Activated CD8-positive, alpha-beta memory T cell treated with anti-CD3 and anti-CD28 coated beads, Interleukin-2, amount 50 U/mL, for 48 hours (primary cell): ENCODE measurements at regions not wholly inside any gene's neighbourhood (a gene's known extent, or its start where the extent isn't known, plus 50 kb on each side); places are given as distances from the start of the nearest gene placed in this dataset.
"Not testable (repeated sequence)": the region's sequence is repeated elsewhere in the genome, so short reads cannot be mapped to it uniquely, and the experiment has no call there.

Experiments used
- DNase-seq: peaks from one replicate; pipeline ENCODE4 v3.0.0-alpha.2; 2020

GRCh38 chr2:215861607-215862350, 151.6 kb downstream of the MREG start:
- DNase-seq: no peak

DNA sequence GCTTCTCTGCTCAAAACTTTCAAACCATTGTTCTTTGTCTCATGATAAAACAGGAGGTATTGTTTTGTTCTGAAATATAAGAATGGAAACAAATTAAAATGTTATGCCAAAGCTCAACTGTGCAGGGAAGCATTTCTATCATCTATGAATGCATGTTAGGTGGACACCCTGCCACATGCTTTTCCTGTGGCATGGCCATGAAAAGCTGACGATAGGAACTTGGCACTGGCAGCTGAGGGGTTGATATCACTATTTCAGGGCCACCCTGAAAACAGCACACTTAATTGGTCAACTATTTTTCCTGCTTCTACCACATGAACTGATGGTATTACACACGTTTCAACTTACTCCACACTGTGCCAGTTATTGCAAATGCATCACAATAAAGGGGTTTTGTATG, 157.3 kb downstream of the MREG start:
- DNase-seq: no peak

GRCh38 chr2:215855308-215855707, 158.0 kb downstream of the MREG start:
- not testable (repeated sequence) for DNase-seq

- DNase-seq: no peak
These were observed 159.3 kb downstream of the MREG start for GRCh38 chr2:215854008-215854407.

GRCh38 chr2:215851696-215852095, 161.7 kb downstream of the MREG start:
- DNase-seq: no peak

GRCh38 chr2:215851082-215851481, 162.3 kb downstream of the MREG start:
- no peak for DNase-seq

GRCh38 chr2:215850380-215850779, 163.0 kb downstream of the MREG start:
- DNase-seq: no peak

DNA sequence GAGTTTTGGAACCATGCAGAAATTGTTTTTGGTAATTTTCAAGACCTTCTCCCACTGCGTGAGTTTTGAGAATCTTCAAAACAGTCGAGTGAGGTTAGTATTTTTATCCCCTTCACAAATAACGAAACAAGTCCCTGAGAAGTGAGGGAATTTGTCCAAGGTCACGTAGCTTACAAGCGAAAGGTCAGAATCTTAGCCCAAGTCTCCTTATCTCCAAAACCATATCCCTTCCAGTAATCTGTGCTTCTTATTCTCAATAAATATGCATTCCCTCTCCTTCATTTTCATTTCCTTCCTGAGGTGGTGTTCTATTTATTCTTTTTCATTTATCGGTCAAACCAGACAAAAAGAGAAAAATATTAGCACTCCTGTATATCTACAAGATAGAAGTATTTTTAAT, 163.6 kb downstream of the MREG start:
- DNase-seq: no peak

- no peak for DNase-seq
These were observed 164.7 kb downstream of the MREG start for GRCh38 chr2:215848698-215849097.

GRCh38 chr2:215848146-215848545, 165.2 kb downstream of the MREG start:
- no peak for DNase-seq

DNA sequence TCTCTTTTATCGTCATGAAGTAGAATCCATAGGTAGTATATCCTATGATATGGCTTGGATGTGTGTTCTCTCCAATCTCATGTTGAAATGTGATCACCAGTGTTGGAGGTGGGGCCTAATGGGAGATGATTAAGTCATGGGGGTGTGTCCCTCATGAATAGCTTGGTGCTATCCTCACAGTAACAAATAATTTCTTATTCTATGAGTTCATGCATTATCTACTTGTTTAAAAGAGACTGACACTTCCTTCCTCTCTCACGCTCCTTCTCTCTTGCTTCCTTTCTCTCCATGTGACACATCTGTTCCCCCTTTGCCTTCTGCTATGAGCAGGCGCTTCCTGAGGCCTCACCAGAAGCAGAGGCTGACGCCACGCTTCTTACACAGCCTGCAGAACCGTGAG, 165.6 kb downstream of the MREG start:
- DNase-seq: no peak

GRCh38 chr2:215847056-215847455, 166.3 kb downstream of the MREG start:
- DNase-seq: no peak

- no peak for DNase-seq
These were observed 167.3 kb downstream of the MREG start for GRCh38 chr2:215845839-215846586.

GRCh38 chr2:215843579-215843978, 169.8 kb downstream of the MREG start:
- no peak for DNase-seq

- DNase-seq: no peak
These were observed 172.1 kb downstream of the MREG start for GRCh38 chr2:215841175-215841816.

GRCh38 chr2:215839816-215840215, 173.5 kb downstream of the MREG start:
- no peak for DNase-seq

- no peak for DNase-seq
These were observed 174.0 kb downstream of the MREG start for GRCh38 chr2:215839309-215839708.

GRCh38 chr2:215836881-215837280, 176.5 kb downstream of the MREG start:
- no peak for DNase-seq

- no peak for DNase-seq
These were observed 177.7 kb downstream of the MREG start for GRCh38 chr2:215835657-215836056.

GRCh38 chr2:215835231-215835630, 178.1 kb downstream of the MREG start:
- no peak for DNase-seq

DNA sequence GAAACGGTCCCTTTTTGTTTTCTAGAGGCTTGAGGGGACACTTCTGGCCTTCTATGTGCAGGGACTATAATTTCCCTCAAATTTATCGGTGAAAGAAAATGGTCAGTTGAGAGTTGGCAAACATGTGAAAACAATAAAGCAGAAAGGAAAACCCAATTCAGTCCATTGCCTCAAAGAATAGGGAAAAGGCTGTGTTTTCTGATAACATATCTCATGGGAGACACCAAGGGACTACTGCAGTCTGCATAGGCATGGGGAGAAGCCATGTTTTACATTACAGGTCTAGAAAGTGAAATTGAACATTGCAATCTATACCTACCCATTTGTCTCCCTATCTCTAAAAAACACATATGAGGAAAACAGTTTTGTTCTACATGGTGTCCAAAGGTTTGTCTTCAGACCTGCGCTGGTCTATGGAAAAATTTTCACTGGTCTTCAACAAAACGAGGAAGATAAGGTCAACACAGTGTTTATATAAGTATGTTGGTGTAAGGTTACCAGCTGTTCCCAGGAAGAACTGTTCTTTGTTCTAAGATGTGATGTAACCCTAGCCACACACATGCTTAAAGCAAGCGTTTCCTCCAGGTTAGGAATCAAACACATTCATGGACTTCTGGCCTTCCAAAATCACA, 179.7 kb downstream of the MREG start:
- DNase-seq: no peak

DNA sequence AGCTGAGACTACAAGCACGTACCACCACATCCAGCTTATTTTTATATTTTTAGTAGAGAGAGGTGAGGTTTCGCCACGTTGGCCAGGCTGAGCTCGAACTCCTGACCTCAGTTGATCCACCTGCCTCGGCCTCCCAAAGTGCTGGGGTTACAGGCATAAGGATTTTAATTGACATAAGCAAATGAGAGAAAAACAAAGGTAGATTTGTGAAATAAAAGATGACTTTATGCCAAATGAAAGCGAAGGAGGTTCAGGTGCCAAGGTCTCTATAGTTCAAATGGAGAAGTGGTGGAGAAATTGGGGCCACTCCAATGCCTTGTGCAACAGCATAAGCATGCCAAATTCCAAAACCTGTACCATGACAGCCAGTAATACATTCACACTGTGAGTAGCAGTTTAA, 180.6 kb downstream of the MREG start:
- no peak for DNase-seq

DNA sequence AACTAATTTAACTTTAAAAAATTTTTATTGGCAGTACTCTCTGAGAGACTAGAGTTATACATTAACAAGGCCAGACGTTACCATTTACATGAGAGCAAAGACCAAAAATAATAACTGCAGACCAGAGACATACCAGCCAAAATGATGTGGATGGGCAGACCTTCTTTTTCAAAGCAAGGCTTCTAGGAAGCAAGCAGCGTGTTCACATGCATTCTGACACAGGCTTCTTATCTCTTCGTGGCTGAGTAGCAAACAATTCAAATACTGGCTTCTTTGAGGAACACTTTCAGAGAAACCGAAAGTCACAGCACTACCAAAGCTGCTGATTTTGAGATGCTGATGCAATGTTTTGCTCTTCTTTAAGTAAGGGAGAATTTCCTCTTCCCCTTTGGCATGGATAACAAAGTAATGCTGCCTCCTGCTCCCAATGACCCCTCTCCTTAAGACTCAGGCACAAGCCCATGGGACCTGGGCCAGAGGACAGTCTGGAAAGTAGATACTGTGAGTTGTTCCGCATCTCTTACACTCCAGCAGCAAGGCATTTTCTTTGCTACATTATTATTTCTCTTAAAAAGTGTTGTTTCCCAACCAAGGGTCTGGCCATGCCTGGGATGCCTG, 181.9 kb downstream of the MREG start:
- DNase-seq: no peak
